Cardiac septum (tissue), 1 donor: ENCODE measurements at regions not wholly inside any gene's neighbourhood (a gene's known extent, or its start where the extent isn't known, plus 50 kb on each side); places are given as distances from the start of the nearest gene placed in this dataset.
"Not testable (repeated sequence)": the region's sequence is repeated elsewhere in the genome, so short reads cannot be mapped to it uniquely, and the experiment has no call there.

Experiments
- DNase-seq: peaks from one replicate; pipeline ENCODE4 v3.0.0-alpha.2; 2020; ENCODE audit warnings: low spot score
- intact Hi-C: fragments of 100-400 bp; cut with DNase I; formaldehyde crosslinking; loops from one replicate; pipeline ENCODE4 v1.14.0; 2022
- donor health status: DM: no; HTN: no; CAD: no.

DNA sequence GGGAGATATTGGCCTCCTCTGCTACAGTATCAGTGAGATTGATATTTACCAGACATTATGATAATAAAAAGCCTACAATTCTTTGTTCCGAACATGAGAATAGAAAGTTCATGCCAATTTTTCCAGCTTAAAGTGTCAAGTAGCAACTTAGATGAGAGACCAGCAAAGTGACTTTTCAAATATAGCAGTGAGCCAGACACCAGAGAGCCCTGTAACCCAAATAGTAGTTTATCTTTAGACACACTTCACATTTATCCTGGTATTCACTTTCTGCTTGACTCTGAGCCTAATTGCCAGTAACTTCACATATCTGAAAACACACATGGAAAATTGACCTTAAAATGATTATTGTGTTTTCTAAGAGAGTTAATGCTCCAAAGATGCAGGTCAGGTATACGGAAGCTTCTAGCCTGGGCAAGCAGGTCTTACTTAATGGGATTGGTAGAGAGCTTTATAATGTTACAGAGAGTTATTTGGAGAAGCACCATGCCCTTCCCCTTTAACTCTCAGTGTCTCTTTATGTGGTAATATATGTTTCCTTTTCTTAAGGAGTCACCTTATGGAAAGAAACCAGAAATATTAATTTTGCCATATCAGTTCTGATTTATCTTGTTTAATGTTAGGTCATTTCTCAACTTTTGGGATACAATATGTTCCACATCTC lies 852.3 kb upstream of the CHORDC1 start:
- DNase-seq: no peak
- intact Hi-C loops: no loop called here

DNA sequence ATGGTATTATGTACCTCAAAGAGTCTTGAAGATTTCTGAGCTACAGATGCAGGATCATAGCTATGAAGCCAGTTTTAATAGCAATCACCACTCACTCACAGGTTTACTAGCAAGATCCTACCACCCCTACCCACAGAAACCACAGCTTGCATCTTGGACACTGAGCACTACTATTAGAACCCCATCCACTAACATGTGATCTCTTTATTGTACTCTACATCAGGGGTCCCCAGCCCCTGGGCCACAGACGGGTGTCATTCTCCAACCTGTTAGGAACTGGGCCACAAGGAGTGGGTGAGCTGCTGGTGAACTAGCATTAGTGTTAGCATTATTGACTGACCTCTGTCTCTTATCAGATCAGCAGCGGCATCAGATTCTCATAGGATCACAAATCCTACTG lies 844.8 kb upstream of the CHORDC1 start:
- intact Hi-C loops: no loop called here
- DNase-seq: no peak

DNA sequence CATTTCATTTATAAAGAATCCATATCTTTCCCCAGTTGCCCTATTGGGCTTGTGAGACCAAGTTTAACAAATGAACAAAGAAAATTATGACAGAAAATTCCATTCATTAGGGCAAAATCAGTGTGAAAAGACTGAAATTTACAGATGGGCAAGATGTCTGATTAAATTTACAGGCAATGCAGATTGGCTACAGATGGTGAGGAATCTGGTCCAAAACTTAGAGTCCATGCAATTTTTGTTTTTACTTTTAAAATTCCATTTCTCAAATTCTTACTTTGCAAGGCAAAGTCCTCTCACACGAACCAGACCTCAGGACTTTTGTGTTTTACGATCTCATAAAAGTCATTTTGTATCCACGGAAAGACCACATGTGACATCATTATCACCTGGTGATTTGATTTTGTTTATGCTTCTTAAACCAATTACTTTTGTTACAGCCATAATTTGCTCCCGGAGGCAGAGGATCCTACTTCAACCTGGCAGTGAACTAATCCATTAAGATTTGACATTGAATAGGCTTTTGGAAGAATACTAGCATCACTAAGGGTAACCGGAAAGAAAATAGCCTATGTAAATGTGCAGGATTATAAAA lies 843.7 kb upstream of the CHORDC1 start:
- DNase-seq: no peak
- intact Hi-C loops: no loop called here

DNA sequence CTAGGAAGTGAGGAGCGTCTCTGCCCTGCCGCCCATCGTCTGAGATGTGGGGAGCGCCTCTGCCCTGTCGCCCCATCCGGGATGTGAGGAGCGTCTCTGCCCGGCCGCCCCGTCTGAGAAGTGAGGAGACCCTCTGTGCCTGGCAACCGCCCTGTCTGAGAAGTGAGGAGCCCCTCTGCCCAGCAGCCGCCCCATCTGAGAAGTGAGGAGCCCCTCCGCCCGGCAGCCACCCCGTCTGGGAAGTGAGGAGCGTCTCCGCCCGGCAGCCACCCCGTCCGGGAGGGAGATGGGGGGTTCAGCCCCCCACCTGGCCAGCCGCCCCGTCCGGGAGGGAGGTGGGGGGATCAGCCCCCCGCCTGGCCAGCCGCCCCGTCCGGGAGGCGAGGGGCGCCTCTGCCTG lies 840.5 kb upstream of the CHORDC1 start:
- DNase-seq, intact Hi-C loops: not testable (repeated sequence)

DNA sequence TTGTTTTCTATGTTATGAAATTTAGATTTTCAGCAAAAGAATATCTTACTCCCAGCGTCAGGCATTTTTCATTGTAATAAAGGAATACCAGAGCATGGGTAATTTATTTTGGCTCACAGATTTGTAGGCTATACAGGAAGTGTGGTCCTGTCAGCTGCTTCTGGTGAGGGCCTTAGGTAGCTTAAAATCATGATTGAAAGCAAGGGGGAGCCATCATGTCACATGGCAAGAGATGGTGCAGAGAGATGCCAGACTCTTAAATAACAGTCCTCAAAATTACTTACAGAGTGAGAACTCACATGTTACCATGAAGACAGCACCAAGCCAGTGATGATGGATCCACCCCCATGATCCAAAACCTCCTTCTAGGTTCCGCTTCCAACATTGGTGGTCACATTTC lies 825.0 kb upstream of the CHORDC1 start:
- DNase-seq: no peak
- intact Hi-C loops: loop anchor here (10.0 kb wide), 1 partner anchor 197 kb away; no protein-coding TSS in a partner anchor

DNA sequence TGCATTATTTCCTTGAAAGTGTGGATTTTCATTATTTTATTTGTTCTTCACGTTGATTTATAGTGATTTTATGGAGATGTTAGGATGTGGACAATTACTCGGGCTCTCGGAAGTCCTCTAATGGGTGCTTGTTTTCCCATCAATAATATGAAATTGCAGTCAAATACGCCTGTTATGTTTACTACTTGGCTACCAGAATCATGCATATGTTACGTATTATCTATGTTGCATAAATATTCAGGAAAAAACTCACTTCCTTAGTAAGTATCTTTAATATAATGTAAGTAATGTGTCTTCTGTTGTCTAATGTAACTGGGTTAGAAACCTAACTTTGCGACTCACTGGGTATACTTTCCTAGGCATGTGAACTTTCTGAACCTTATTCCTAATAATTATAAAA lies 823.4 kb upstream of the CHORDC1 start:
- intact Hi-C loops: loop anchor here (10.0 kb wide), 1 partner anchor 199 kb away; no protein-coding TSS in a partner anchor
- DNase-seq: no peak

DNA sequence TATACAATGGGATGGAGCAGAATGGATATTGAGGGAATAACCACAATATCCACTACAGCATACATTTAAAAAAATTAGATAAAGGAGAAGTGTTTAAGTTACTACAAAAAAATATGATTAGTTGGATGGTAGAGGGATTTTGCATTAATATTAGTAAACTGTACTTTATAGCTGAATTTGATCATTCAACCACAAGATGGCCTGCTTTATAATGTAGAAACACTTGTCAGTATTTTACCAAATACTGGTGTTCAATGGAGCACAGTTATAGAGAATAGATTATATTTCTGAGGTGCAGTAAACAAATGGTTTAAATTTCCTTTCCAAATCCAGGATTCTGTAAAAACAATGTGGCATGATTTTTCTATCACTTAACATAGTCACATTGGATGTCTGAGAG lies 818.8 kb upstream of the CHORDC1 start:
- intact Hi-C loops: loop anchor here (10.0 kb wide), 1 partner anchor 203 kb away; no protein-coding TSS in a partner anchor
- DNase-seq: no peak

DNA sequence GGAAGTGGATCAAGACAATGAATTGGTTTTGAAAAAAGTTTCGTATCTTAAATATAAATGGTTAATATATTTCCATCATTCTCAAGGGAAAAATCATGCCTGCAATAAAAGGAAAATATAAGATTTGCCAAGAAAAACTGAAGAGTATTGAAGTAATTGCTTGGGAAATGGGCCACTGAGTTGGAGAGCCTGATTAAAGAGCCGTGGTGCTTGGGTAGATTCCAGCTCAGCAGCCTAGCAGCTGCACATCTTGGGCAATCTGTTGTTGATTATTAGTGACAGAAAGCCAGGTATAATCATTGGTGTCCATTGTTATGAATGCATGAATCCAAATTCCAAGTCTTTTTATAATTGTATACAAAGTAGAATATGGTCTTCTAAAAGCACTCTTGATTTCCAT lies 800.9 kb upstream of the CHORDC1 start:
- intact Hi-C loops: no loop called here
- no peak for DNase-seq

DNA sequence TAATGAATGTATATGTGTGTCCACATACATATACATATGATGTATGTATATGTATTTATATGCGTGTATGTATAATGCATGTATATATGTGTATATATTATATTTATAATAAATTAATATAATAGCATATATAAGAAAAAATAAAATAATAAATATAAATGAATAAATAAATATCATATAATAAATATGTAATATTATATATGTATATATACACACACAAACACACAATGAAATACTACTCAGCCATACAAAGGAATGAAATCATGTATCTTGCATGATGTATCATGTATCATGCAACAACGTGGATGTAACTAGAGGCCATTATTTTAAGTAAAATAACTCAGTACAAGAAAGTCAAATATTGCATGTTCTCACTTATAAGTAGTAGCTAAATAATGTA lies 788.7 kb upstream of the CHORDC1 start:
- intact Hi-C loops: no loop called here
- DNase-seq: no peak

DNA sequence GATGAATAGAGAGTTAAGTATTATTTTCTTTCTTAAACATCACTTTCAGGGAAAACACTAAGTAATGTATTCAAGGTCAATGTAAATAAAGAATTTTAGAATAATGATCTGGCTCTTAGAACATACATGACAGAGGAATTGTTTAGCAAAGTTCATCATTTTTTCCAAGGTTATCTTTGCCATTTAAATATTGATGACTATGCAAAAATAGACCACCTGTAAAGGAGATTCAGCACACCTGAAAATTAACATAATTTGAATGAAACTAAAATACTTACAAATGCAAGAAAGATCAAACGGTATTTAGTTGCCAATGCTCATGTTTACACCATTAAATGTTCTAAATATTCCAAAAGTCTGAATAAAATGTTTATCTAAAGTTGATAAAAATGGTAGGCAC lies 782.6 kb upstream of the CHORDC1 start:
- no peak for DNase-seq
- intact Hi-C loops: no loop called here

DNA sequence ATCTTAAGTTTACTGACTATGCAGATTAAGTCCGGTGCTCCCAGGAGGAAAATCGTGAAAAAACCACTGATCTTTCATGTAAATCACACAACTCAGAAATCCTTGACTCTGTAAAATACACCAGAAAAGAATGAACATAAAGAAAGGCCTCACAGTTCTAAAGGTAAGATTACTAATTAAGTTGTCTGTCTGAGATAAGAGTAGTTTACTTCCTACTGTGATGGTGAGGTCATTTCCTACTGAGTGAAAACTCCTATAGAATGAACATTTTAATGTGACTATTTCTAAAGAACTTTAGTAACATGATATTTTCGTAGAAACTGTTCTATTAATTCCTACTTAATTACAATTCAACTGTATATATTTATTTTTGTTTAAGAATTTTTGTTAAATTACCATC lies 774.4 kb upstream of the CHORDC1 start:
- DNase-seq: no peak
- intact Hi-C loops: no loop called here

DNA sequence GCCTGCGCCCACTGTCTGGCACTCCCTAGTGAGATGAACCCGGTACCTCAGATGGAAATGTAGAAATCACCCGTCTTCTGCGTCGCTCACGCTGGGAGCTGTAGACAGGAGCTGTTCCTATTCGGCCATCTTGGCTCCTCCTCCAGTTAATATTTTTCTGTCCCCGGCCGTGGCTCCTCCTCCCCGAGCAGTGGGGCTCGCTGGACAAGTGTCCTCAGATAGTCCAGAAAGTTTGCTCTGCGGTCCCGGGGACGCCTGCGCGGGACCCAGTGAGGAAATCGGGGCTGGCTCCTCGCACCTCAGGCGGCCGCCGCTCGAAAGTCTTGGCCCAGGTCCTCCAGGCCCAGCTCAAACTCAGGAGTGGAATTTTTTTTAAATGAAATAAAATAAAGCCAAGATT lies 749.3 kb upstream of the CHORDC1 start:
- intact Hi-C loops, DNase-seq: not testable (repeated sequence)

DNA sequence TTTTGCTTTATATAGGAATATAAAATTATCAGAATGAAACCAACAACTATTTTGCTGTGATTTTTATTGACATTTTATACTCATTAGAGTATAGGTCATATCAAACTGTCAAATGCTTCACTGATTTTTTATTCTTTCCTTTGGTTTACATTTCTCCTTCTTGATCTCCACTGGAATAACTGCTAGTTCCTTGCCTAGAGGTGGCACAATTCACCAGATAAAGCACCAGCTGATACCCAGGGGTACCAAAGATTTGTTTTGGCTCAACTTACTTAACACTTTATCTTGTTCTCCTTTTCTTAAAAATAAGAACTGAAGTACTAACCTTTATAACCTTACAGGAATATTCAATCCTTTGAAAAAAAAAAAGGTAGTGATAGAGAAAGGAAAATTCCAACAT lies 725.1 kb upstream of the CHORDC1 start:
- intact Hi-C loops: no loop called here
- no peak for DNase-seq

DNA sequence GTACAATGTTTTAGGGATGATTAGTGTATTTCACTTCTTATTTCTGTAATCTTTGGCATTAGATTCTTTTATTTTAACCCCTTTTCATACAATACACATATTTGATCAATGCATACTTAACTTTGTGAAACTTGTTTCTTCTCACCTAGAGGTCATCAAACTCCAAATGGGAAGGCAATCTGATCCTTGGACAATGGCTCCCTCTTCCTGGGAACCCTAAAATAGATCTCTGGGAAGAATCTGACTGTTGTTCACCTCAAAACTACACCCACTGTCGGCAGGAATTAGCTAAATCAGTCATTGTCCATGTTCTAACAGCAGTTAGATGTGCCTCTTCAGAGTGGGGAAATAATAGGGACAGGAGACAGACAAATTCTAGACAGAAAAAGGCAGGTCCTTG lies 707.4 kb upstream of the CHORDC1 start:
- no peak for DNase-seq
- intact Hi-C loops: no loop called here

DNA sequence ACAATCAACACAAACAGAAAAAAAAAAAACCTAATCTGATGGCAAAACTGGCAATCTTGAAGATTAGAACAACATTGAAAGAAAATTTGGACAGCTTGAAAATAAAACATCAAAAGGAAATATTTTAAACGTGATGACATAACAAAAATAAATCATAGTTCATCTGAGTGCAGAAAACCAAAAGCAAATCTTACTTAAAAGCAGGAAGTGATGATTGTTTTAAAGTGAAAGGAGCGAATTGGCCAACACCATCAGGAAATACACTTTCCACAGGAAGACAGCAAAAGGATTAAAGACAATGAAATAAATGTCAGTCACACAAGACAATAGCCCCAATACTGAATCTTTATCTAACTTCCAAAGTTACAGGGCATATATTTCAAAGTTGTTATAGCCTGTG lies 696.5 kb upstream of the CHORDC1 start:
- intact Hi-C loops: no loop called here
- no peak for DNase-seq

DNA sequence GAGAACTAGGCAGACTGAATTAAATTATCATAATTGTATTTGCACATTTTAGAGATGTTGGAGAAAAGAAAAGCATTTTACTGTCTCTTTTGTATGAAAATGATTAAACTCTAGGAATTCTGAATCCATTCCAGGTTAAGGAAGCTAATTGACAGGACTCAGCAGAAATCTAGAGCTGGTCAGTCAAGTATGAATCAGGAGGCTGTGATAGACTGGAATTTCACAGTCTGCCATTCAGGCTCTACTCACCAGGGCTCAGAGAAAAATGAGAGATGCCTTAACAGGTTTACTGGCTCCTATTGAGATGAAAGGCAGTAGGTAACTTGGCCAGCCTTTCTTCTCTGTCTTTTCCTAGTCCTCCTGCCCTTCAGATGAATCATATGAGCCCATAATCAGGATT lies 693.9 kb upstream of the CHORDC1 start:
- DNase-seq: no peak
- intact Hi-C loops: no loop called here

DNA sequence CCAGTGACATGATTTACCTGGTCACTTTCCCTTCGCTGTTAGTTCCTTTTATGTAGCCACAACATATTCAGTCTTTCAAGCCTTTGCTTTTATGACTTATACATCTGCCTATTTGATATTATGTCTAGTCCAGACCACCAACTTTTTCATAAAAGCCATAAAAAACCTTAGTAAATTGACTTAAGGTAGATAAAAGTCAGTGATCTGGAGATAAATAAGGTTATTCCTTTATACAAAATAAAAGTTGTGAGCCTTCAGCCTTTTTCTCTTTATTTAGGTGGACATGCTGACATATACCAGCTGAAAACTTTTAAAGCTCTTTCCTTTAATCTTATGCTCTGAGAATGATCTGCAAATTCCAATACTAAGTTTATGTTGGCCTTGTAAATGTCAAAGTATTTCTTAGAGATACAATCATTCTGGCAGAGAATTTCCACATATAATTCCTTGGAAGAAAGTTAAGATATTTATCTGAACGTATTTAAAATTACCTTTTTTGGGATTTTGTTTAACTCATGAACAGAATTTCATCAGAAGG lies 690.4 kb upstream of the CHORDC1 start:
- no peak for DNase-seq
- intact Hi-C loops: no loop called here

DNA sequence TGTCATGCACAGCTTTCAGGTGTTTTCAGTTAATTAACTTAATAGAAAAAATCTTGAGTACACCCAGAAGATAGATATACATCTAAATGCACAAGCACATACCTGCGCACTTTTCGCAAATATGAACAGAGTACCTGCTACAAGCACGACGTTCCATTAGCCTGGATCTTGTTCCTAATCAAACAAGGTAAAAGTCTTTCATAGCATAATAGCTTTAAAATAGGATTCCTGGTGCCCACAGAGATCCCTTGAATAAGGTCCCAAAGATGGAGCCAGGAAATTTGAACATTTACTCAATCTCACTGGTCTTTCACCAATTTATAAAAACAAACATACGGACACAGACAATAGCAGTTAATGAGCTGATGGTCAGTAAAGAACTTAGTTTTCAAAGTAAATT lies 689.8 kb upstream of the CHORDC1 start:
- intact Hi-C loops: no loop called here
- no peak for DNase-seq

DNA sequence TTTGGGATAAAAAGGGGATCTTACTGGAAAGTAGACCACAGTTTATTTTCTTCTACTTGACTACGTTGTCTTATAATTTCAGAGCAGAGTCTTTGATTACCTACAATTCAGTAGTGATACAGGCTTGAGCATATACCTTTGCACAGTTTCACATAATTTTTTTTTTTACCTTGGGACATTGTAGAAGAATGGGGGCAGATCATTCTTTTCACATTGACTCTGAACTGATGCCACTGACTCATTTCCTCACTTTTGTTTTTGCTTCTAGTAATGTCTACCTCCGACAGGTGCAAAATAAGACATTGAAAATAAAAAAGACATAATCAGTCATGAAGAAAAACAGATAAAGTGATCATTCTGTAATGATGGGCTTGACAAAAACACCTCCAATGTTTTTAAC lies 688.3 kb upstream of the CHORDC1 start:
- intact Hi-C loops: no loop called here

DNA sequence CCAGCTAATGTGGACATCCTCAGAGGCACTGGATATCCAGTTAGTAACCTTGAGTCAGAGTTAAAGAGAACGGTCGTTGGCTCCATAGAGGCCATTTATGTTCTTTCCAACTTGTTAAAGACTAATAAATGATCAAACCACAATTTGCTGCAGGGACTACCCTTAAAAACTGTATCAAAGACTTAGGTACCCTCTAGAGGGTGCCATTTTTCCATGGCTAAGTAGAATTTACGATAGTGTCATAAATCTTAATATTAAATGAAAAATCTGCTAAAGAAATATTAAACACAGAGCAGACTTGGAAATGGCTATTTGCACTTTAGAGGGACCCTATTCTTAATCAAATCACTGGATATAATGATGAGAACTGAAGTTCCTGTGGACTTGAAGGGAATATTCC lies 685.2 kb upstream of the CHORDC1 start:
- intact Hi-C loops: no loop called here
- DNase-seq: no peak

More for the DNA sequence above, 688.3 kb upstream of the CHORDC1 start:
- DNase-seq: no peak

DNA sequence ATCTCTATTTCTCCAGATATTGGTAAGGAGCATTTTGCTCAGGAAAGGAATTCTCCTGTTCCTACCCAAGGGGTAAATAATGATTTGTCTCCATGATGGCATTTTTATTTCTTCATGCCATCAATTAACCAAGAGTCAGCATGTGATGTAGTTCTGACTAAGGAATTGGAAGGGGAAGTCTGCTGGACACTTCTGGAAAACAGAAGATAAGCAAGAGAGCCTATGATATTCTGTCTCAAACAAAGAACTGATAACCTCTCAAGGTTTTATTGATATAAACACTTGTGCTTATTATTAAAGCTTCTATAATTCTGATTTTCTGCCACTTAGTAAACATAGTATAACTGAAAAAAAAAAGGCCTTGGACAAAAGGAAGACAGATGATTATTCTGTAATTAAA lies 673.0 kb upstream of the CHORDC1 start:
- no peak for DNase-seq
- intact Hi-C loops: no loop called here
